RWPE1 (cell line): ENCODE measurements at regions not wholly inside any gene's neighbourhood (a gene's known extent, or its start where the extent isn't known, plus 50 kb on each side); places are given as distances from the start of the nearest gene placed in this dataset.
"Not testable (repeated sequence)": the region's sequence is repeated elsewhere in the genome, so short reads cannot be mapped to it uniquely, and the experiment has no call there.

Source experiments
- CTCF ChIA-PET: fragments of 350-600 bp; sonication (Branson Sonifier 250); formaldehyde crosslinking; extraction: SDS; loops from one replicate; lab custom pipeline; 2021; lab: Yijun Ruan, JAX
- POLR2A ChIA-PET: fragments of 400-600 bp; formaldehyde crosslinking; extraction: SDS; loops from one replicate; lab custom pipeline; 2020; ENCODE audit warnings: antibody characterized with exemption; ENCODE audit not compliant: low non-redundant PET; lab: Yijun Ruan, JAX
- DNase-seq: peaks from one replicate; pipeline ENCODE4 v3.0.0; 2012; ENCODE audit warnings: low spot score
- H3K27ac ChIP-seq: fragments of 450-650 bp; 2 replicates; pipeline ENCODE4 v1.5.1; 2017
- TF ChIP-seq, protein P1 (sequence below): fragments of 450-650 bp; conservative IDR thresholded peaks from 2 replicates; pipeline ENCODE4 v1.5.1; 2017; ENCODE audit warnings: low read depth, mild to moderate bottlenecking

DNA sequence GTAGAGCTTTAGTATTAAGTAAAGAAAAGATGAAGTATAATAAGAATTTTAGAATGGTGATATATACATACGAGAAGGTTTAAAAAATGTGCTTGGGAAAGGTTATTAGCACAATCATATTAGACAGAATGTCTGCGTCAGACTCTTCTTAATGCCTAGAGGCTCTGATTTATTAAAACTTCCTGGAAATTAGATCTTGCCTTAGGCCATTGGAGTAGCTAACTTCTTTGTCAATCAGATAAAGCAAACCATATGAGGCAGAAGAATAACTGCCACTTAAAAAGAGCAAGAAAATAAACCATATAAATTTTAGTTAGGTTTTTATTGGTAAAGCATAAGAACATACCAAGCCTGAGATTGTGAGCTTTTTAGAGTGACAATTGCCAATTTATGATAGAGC lies 309.1 kb downstream of the TLL1 start:
- ChIA-PET POLR2A (no interaction called here), CTCF (interaction anchor here (0.5 kb wide), 1 partner anchor 476 kb away, joined by 4 read pairs; no protein-coding TSS in a partner anchor)
- TF ChIP-seq, protein P1, sequence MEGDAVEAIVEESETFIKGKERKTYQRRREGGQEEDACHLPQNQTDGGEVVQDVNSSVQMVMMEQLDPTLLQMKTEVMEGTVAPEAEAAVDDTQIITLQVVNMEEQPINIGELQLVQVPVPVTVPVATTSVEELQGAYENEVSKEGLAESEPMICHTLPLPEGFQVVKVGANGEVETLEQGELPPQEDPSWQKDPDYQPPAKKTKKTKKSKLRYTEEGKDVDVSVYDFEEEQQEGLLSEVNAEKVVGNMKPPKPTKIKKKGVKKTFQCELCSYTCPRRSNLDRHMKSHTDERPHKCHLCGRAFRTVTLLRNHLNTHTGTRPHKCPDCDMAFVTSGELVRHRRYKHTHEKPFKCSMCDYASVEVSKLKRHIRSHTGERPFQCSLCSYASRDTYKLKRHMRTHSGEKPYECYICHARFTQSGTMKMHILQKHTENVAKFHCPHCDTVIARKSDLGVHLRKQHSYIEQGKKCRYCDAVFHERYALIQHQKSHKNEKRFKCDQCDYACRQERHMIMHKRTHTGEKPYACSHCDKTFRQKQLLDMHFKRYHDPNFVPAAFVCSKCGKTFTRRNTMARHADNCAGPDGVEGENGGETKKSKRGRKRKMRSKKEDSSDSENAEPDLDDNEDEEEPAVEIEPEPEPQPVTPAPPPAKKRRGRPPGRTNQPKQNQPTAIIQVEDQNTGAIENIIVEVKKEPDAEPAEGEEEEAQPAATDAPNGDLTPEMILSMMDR, result no peak
- no peak for DNase-seq
- no peak overlapping the region for H3K27ac ChIP-seq

DNA sequence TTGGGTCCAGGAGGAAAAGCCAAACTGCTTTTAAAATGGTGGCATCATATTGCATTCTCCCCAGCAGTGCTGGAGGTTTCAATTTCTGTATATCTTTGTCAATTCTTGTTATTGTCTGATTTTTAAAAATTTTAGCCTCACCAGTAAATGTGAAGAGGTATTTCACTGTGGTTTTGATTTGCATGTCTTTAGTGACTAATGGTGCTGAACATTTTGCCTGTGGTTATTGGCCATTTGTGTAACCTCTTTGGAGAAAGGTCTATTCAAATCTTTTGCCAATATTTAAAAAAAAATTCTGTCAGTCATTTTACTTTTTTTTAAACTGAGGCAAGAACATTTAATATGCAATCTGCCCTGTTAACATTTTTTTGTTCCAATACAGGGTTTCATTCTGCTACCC lies 322.1 kb downstream of the TLL1 start:
- CTCF ChIA-PET, result no interaction called here
- H3K27ac ChIP-seq, result no peak overlapping the region
- DNase-seq, result no peak
- TF ChIP-seq, protein P1, result no peak
- POLR2A ChIA-PET, result no interaction called here

DNA sequence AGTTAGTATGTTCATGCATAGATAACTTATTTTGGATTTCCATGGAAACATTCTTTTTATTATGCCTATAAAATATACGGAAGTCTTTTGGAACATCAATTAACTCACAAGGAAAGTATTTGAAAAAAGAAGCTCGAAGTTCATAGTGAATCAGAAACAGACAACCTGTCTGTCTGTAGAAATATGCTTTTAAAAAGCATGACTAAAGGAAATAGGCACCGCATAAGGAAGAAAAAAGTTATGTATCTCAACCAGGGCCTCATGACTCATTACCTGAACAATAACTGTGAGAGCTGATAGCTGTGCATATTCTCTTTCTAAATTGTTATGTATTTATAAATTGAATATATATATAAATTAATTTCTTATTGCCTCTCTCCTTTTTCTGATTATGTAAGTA lies 324.1 kb downstream of the TLL1 start:
- DNase-seq, result peak; percentile 30
- CTCF ChIA-PET, result no interaction called here
- POLR2A ChIA-PET, result no interaction called here
- TF ChIP-seq, protein P1, result no peak
- no peak overlapping the region for H3K27ac ChIP-seq

DNA sequence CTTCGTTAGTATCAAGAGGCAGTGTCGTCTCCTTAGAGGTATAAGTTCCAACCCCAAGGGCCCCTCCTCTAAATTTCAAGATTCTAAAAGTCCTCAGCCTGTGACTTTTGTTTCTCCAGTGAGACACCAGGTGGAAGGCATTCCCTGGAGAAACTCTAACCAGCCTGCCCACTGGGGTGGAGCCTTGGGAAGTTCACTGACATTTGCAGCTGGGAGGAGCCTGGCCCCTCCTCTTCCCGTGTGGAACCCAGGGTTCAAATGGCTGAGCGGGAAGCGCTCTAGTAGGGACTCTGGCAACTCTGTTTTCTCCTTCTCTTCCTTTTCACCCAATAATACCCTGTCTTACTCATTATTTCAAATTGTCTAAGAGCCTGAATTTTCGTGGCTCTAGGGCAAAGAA lies 325.0 kb downstream of the TLL1 start:
- TF ChIP-seq, protein P1, result no peak
- no peak overlapping the region for H3K27ac ChIP-seq
- CTCF ChIA-PET, result interaction anchor here (0.6 kb wide), 1 partner anchor 744 kb away, joined by 6 read pairs; no protein-coding TSS in a partner anchor
- no peak for DNase-seq
- POLR2A ChIA-PET, result no interaction called here

DNA sequence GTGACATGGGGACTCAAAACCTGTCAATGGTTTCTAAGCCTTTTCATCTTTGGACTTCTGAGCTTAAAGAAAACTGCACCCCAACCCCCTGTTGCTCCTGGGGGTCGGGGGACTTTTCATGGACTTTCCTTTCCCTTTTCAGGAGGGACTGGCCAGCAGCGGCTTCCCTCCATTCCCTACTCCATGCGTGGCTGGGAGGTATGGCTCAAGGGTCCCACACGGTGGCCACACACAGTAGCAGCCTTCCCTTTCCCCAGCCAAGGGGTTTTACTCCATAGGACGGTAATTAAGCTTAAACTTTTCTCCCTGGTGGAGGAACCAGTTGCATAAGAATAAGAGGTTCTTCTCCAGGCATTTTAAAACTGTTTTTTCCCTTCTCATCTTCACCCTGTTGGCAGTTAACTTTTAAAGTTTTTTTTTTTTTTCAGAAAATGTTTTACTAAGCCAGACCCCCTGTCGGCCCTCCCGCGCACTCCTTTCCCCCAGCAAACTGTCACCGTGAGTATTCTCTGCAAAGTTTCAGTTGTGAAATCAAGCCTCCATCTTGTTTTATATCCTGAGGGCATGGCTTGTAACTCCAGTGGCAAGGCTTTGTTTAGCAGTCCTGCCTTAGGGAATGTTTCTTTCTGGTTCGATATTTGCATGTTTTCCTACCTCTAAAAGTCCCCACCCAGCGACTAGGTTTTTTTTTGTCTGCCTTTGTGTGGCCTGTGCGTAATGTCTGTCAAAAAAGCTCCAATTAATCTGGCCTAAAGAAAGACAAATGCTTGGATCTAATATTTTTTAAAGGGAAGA lies 325.7 kb downstream of the TLL1 start:
- ChIA-PET POLR2A (no interaction called here), CTCF (interaction anchor here (0.6 kb wide), 1 partner anchor 743 kb away, joined by 6 read pairs; no protein-coding TSS in a partner anchor)
- no peak for DNase-seq
- TF ChIP-seq, protein P1, result no peak
- H3K27ac ChIP-seq, result no peak overlapping the region

DNA sequence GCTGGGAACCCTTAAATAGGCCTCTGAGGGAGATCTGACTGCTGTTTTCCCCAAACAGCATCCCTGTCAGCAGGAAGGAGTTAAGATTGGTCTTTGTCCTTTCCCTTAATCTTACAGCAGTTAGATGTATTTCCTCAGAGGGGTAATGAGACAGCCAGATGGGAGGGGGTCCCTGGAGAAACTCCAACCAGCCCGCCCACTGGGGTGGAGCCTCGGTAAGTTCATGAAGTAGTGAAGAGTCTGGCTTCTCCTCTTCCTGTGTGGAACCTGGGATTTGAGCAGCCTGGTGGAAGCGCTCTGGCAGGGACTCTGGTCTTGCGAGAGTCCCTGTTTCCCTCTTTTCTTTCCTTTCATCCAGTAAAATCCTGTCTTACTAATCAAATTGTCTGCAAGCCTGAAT lies 330.0 kb downstream of the TLL1 start:
- ChIA-PET CTCF (interaction anchor here (0.6 to 0.7 kb wide), 2 partner anchors 836 to 1046 kb away, joined by 3 to 6 read pairs; no protein-coding TSS in a partner anchor), POLR2A (no interaction called here)
- TF ChIP-seq, protein P1, result no peak
- H3K27ac ChIP-seq, result no peak overlapping the region
- DNase-seq, result no peak

DNA sequence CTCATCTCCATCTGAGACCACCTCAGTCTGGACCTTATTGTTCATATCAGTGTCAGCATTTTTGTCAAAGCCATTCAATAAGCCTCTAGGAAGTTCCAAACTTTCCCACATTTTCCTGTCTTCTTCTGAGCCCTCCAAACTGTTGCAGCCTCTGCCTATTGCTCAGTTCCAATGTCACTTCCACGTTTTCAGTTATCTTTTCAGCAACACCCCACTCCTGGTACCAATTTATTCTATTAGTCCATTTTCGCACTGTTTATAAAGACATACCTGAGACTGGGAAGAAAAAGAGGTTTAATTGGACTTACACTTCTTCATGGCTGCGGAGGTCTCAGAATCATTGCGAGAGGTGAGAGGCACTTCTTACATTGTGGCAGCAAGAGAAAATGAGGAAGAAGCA lies 339.3 kb downstream of the TLL1 start:
- CTCF ChIA-PET, DNase-seq, POLR2A ChIA-PET, H3K27ac ChIP-seq: not testable (repeated sequence)
